ENCODE measurements at regions not wholly inside any gene's neighbourhood (a gene's known extent, or its start where the extent isn't known, plus 50 kb on each side); places are given as distances from the start of the nearest gene placed in this dataset.

- no peak overlapping the region for H3K9ac ChIP-seq (ENCODE audit: low read length)
- H3K27ac ChIP-seq (ENCODE audit: low read depth, low read length): no peak overlapping the region
- H3K27me3 ChIP-seq (ENCODE audit: control insufficient read depth, insufficient read depth, low read length): peaks cover 3% of the 10 kb centered on the region; the same call in 1 of the 2 replicates
Observed at GRCh38 chr5:176711883-176712282, 64.6 kb downstream of the TSPAN17 start.

GRCh38 chr5:176712546-176713304 lies 65.4 kb downstream of the TSPAN17 start:
- H3K36me3 ChIP-seq (ENCODE audit: control insufficient read depth, insufficient read depth, low read length): no peaks in the 10 kb centered on the region
- peaks cover 3% of the 10 kb centered on the region; the same call in 1 of the 2 replicates for H3K27me3 ChIP-seq (ENCODE audit: control insufficient read depth, insufficient read depth, low read length)
- H3K4me3 ChIP-seq (ENCODE audit: low read depth, low read length): no peak overlapping the region
- no peak overlapping the region for H3K27ac ChIP-seq (ENCODE audit: low read depth, low read length)
- no peak overlapping the region for H3K9ac ChIP-seq (ENCODE audit: low read length)
- H3K9me3 ChIP-seq (ENCODE audit: control insufficient read depth, insufficient read depth, low read depth, low read length): peaks cover 21% of the 10 kb centered on the region
- peaks cover 16% of the 10 kb centered on the region for H3K4me1 ChIP-seq (ENCODE audit: control insufficient read depth, insufficient read depth, low read length)

More at GRCh38 chr5:176711883-176712282, 64.6 kb downstream of the TSPAN17 start:
- Histone ChIP-seq H3K4me3 (ENCODE audit: low read depth, low read length) (no peak overlapping the region), H3K4me1 (ENCODE audit: control insufficient read depth, insufficient read depth, low read length) (peaks cover 16% of the 10 kb centered on the region), H3K9me3 (ENCODE audit: control insufficient read depth, insufficient read depth, low read depth, low read length) (peaks cover 21% of the 10 kb centered on the region), H3K36me3 (ENCODE audit: control insufficient read depth, insufficient read depth, low read length) (no peaks in the 10 kb centered on the region)

- H3K4me1 ChIP-seq (ENCODE audit: control insufficient read depth, insufficient read depth, low read length): peaks cover 16% of the 10 kb centered on the region
- H3K27me3 ChIP-seq (ENCODE audit: control insufficient read depth, insufficient read depth, low read length): peaks cover 3% of the 10 kb centered on the region; the same call in 1 of the 2 replicates
- H3K4me3 ChIP-seq (ENCODE audit: low read depth, low read length): no peak overlapping the region
- H3K36me3 ChIP-seq (ENCODE audit: control insufficient read depth, insufficient read depth, low read length): no peaks in the 10 kb centered on the region
- H3K9ac ChIP-seq (ENCODE audit: low read length): no peak overlapping the region
- no peak overlapping the region for H3K27ac ChIP-seq (ENCODE audit: low read depth, low read length)
- peaks cover 21% of the 10 kb centered on the region for H3K9me3 ChIP-seq (ENCODE audit: control insufficient read depth, insufficient read depth, low read depth, low read length)
Observed at GRCh38 chr5:176713409-176713808, 66.1 kb downstream of the TSPAN17 start.

- peaks cover 3% of the 10 kb centered on the region; the same call in 1 of the 2 replicates for H3K27me3 ChIP-seq (ENCODE audit: control insufficient read depth, insufficient read depth, low read length)
- H3K4me3 ChIP-seq (ENCODE audit: low read depth, low read length): no peak overlapping the region
- H3K9me3 ChIP-seq (ENCODE audit: control insufficient read depth, insufficient read depth, low read depth, low read length): peaks cover 21% of the 10 kb centered on the region
- H3K36me3 ChIP-seq (ENCODE audit: control insufficient read depth, insufficient read depth, low read length): no peaks in the 10 kb centered on the region
- H3K27ac ChIP-seq (ENCODE audit: low read depth, low read length): no peak overlapping the region
- H3K9ac ChIP-seq (ENCODE audit: low read length): no peak overlapping the region
- peaks cover 19% of the 10 kb centered on the region for H3K4me1 ChIP-seq (ENCODE audit: control insufficient read depth, insufficient read depth, low read length)
Observed at GRCh38 chr5:176714067-176714466, 66.8 kb downstream of the TSPAN17 start.

- peaks cover 21% of the 10 kb centered on the region for H3K9me3 ChIP-seq (ENCODE audit: control insufficient read depth, insufficient read depth, low read depth, low read length)
- H3K4me1 ChIP-seq (ENCODE audit: control insufficient read depth, insufficient read depth, low read length): peaks cover 22% of the 10 kb centered on the region
- H3K27ac ChIP-seq (ENCODE audit: low read depth, low read length): no peak overlapping the region
- peaks cover 3% of the 10 kb centered on the region; the same call in 1 of the 2 replicates for H3K27me3 ChIP-seq (ENCODE audit: control insufficient read depth, insufficient read depth, low read length)
- H3K36me3 ChIP-seq (ENCODE audit: control insufficient read depth, insufficient read depth, low read length): no peaks in the 10 kb centered on the region
- no peak overlapping the region for H3K9ac ChIP-seq (ENCODE audit: low read length)
- H3K4me3 ChIP-seq (ENCODE audit: low read depth, low read length): no peak overlapping the region
Observed at GRCh38 chr5:176716320-176716719, 69.0 kb downstream of the TSPAN17 start.

- Histone ChIP-seq H3K36me3 (ENCODE audit: control insufficient read depth, insufficient read depth, low read length) (no peaks in the 10 kb centered on the region), H3K4me1 (ENCODE audit: control insufficient read depth, insufficient read depth, low read length) (peaks cover 23% of the 10 kb centered on the region), H3K9ac (ENCODE audit: low read length) (no peak overlapping the region), H3K27me3 (ENCODE audit: control insufficient read depth, insufficient read depth, low read length) (peaks cover 3% of the 10 kb centered on the region; the same call in 1 of the 2 replicates), H3K9me3 (ENCODE audit: control insufficient read depth, insufficient read depth, low read depth, low read length) (peaks cover 11% of the 10 kb centered on the region), H3K27ac (ENCODE audit: low read depth, low read length) (no peak overlapping the region), H3K4me3 (ENCODE audit: low read depth, low read length) (no peak overlapping the region)
Observed at GRCh38 chr5:176719113-176719739, 71.9 kb downstream of the TSPAN17 start.

- Histone ChIP-seq H3K9me3 (ENCODE audit: control insufficient read depth, insufficient read depth, low read depth, low read length) (no peaks in the 10 kb centered on the region), H3K9ac (ENCODE audit: low read length) (no peak overlapping the region), H3K27me3 (ENCODE audit: control insufficient read depth, insufficient read depth, low read length) (peaks cover 2% of the 10 kb centered on the region; the same call in 1 of the 2 replicates), H3K27ac (ENCODE audit: low read depth, low read length) (no peak overlapping the region), H3K36me3 (ENCODE audit: control insufficient read depth, insufficient read depth, low read length) (no peaks in the 10 kb centered on the region), H3K4me3 (ENCODE audit: low read depth, low read length) (no peak overlapping the region), H3K4me1 (ENCODE audit: control insufficient read depth, insufficient read depth, low read length) (peaks cover 46% of the 10 kb centered on the region)
Observed at GRCh38 chr5:176721509-176721908, 74.2 kb downstream of the TSPAN17 start.

- H3K36me3 ChIP-seq (ENCODE audit: control insufficient read depth, insufficient read depth, low read length): no peaks in the 10 kb centered on the region
- H3K27me3 ChIP-seq (ENCODE audit: control insufficient read depth, insufficient read depth, low read length): no peaks in the 10 kb centered on the region
- H3K27ac ChIP-seq (ENCODE audit: low read depth, low read length): no peak overlapping the region
- no peak overlapping the region for H3K4me3 ChIP-seq (ENCODE audit: low read depth, low read length)
- H3K9ac ChIP-seq (ENCODE audit: low read length): no peak overlapping the region
- H3K9me3 ChIP-seq (ENCODE audit: control insufficient read depth, insufficient read depth, low read depth, low read length): no peaks in the 10 kb centered on the region
- peaks cover 48% of the 10 kb centered on the region for H3K4me1 ChIP-seq (ENCODE audit: control insufficient read depth, insufficient read depth, low read length)
Observed at GRCh38 chr5:176722757-176723156, 75.5 kb downstream of the TSPAN17 start.

GRCh38 chr5:176723440-176723839 lies 76.2 kb downstream of the TSPAN17 start:
- H3K9me3 ChIP-seq (ENCODE audit: control insufficient read depth, insufficient read depth, low read depth, low read length): no peaks in the 10 kb centered on the region
- no peak overlapping the region for H3K9ac ChIP-seq (ENCODE audit: low read length)
- no peak overlapping the region for H3K4me3 ChIP-seq (ENCODE audit: low read depth, low read length)
- peaks cover 48% of the 10 kb centered on the region for H3K4me1 ChIP-seq (ENCODE audit: control insufficient read depth, insufficient read depth, low read length)
- no peaks in the 10 kb centered on the region for H3K27me3 ChIP-seq (ENCODE audit: control insufficient read depth, insufficient read depth, low read length)
- H3K27ac ChIP-seq (ENCODE audit: low read depth, low read length): no peak overlapping the region
- no peaks in the 10 kb centered on the region for H3K36me3 ChIP-seq (ENCODE audit: control insufficient read depth, insufficient read depth, low read length)

GRCh38 chr5:176724472-176724871 lies 77.2 kb downstream of the TSPAN17 start:
- H3K4me3 ChIP-seq (ENCODE audit: low read depth, low read length): no peak overlapping the region
- no peaks in the 10 kb centered on the region for H3K36me3 ChIP-seq (ENCODE audit: control insufficient read depth, insufficient read depth, low read length)
- H3K4me1 ChIP-seq (ENCODE audit: control insufficient read depth, insufficient read depth, low read length): peaks cover 44% of the 10 kb centered on the region
- H3K27me3 ChIP-seq (ENCODE audit: control insufficient read depth, insufficient read depth, low read length): no peaks in the 10 kb centered on the region
- H3K27ac ChIP-seq (ENCODE audit: low read depth, low read length): no peak overlapping the region
- H3K9ac ChIP-seq (ENCODE audit: low read length): no peak overlapping the region
- no peaks in the 10 kb centered on the region for H3K9me3 ChIP-seq (ENCODE audit: control insufficient read depth, insufficient read depth, low read depth, low read length)

All from HUES6 (cell line).